Lower leg skin (tissue), 4 donors: ENCODE measurements at regions not wholly inside any gene's neighbourhood (a gene's known extent, or its start where the extent isn't known, plus 50 kb on each side); places are given as distances from the start of the nearest gene placed in this dataset.

ENCODE experiments used
- DNase-seq, 2 donors: peaks; one replicate each; pipeline ENCODE4 v3.0.0-alpha.2; 2019; ENCODE audit warnings: low spot score in 2 of 2
- H3K4me3 ChIP-seq: fragments of 200-600 bp; sonication (generic); 2 replicates; pipeline ENCODE4 v1.5.1; 2017; ENCODE audit warnings: mild to moderate bottlenecking, low read depth; ENCODE audit not compliant: poor library complexity, severe bottlenecking
- POLR2A ChIP-seq, 2 donors: fragments of 450-650 bp; IDR thresholded peaks; one replicate each; pipeline ENCODE4 v1.6.1; 2016 to 2017; ENCODE audit warnings: antibody characterized with exemption in 2 of 2, mild to moderate bottlenecking in 1 of 2, moderate library complexity in 1 of 2
- WGBS, 2 donors: methylation state at CpG; one replicate each; pipeline ENCODE4 v1.1.5; 2018; 5-methylcytosine and 5-hydroxymethylcytosine counted together
- intact Hi-C: fragments of 100-400 bp; cut with DNase I; formaldehyde crosslinking; loops from one replicate; pipeline ENCODE4 v1.15.0; 2023; ENCODE audit warnings: low total_unique reads
- TF ChIP-seq, protein P1 (sequence below), 3 donors: fragments of 450-650 bp; IDR thresholded peaks; one replicate each; pipeline ENCODE4 v1.5.1; 2016; ENCODE audit warnings: antibody characterized with exemption in 3 of 3, mild to moderate bottlenecking in 3 of 3, moderate library complexity in 2 of 3

DNA sequence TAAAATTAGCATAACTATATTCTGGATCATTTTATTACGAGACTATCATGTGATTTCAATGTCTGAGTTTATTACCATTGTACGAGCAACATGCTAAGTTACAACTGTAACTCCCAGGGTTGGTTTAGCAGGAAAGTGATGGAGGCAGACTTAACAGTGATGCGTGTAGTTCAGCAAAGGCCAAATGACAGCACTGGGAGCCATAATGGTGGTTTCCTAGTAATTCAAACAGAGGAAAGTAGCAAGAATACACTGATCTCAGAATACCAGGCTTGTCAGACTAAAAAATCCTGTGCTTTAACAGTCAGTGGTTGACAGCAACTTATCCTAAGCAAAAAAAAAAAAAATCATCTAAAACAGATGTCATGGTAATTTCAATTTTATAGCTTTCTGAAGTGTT lies 229.6 kb downstream of the KLF12 start:
- no peak overlapping the region for H3K4me3 ChIP-seq
- no peak for TF ChIP-seq POLR2A (IDR thresholded peaks at IDR 0.05)
- TF ChIP-seq, protein P1, sequence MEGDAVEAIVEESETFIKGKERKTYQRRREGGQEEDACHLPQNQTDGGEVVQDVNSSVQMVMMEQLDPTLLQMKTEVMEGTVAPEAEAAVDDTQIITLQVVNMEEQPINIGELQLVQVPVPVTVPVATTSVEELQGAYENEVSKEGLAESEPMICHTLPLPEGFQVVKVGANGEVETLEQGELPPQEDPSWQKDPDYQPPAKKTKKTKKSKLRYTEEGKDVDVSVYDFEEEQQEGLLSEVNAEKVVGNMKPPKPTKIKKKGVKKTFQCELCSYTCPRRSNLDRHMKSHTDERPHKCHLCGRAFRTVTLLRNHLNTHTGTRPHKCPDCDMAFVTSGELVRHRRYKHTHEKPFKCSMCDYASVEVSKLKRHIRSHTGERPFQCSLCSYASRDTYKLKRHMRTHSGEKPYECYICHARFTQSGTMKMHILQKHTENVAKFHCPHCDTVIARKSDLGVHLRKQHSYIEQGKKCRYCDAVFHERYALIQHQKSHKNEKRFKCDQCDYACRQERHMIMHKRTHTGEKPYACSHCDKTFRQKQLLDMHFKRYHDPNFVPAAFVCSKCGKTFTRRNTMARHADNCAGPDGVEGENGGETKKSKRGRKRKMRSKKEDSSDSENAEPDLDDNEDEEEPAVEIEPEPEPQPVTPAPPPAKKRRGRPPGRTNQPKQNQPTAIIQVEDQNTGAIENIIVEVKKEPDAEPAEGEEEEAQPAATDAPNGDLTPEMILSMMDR (IDR thresholded peaks at IDR 0.05), result no peak
- intact Hi-C loops, result no loop called here
- WGBS, 2 donors, result 92% methylated on average over 3 of the region's 3 CpGs
- DNase-seq, result no peak

DNA sequence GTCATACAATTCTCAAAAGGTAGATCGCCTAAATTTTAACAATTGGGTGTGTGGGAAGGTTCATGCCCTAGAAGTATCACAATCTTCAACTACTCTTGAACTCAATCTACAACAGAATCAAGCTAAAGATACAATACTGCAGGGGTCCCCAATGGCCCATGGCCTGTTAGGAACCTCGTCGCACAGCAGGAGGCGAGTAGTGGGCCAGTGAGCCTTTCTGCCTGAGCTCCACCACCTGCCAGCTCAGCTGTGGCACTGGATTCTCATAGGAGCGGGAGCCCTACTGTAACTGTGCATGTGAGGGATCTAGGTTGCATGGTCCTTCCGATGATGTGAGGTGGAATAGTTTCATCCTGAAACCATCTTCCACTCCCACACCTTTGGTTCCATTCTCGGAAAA lies 230.6 kb downstream of the KLF12 start:
- H3K4me3 ChIP-seq, result no peak overlapping the region
- DNase-seq, result no peak
- TF ChIP-seq, protein P1 (IDR thresholded peaks at IDR 0.05), result no peak
- TF ChIP-seq POLR2A (IDR thresholded peaks at IDR 0.05), result no peak
- 94% methylated on average over 7 of the region's 7 CpGs for WGBS, 2 donors
- intact Hi-C loops, result no loop called here

DNA sequence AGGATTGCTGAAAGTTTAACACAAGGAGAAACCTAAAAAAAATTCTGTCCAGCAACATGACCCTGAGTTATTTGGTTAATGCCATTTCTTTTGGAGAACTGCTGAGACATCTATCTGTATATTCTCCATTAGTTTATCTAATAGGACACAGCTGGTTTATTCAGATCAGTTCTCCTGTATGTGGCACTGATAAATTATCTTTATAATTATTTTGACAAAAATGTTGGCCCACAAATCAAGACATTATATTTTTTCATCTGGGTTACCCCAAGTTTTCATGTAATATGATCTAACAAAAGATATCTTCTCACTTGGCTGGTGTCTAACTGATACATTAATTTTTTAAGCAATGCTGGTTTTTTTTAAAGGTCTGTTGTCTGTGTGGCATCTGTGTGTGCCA lies 231.4 kb downstream of the KLF12 start:
- intact Hi-C loops, result no loop called here

DNA sequence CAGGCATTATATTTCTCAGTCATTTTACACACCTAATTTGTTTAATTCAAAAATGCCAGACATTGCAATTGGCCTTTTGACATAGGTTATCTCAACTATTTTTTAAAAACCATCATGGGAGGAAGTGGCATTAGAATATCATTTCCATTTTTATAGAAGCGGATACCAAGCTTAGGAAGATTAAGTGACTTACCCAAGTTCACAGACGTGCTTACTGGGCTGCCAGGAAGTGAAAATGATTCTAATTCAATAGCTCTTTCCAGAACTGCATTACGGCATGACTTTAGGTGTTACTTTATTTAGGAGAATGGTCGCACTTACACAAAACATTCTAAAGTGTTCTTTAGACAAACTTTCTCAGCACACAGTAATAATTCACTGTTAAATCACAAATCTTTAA lies 231.9 kb downstream of the KLF12 start:
- WGBS, 2 donors, result 62 to 64% methylated on average over 4 of the region's 4 CpGs
- TF ChIP-seq, protein P1 (IDR thresholded peaks at IDR 0.05), result no peak
- no peak for TF ChIP-seq POLR2A (IDR thresholded peaks at IDR 0.05)
- intact Hi-C loops, result no loop called here

More for the DNA sequence above, 231.4 kb downstream of the KLF12 start:
- DNase-seq, result no peak
- TF ChIP-seq, protein P1 (IDR thresholded peaks at IDR 0.05), result no peak
- no peak for TF ChIP-seq POLR2A (IDR thresholded peaks at IDR 0.05)
- H3K4me3 ChIP-seq, result no peak overlapping the region

DNA sequence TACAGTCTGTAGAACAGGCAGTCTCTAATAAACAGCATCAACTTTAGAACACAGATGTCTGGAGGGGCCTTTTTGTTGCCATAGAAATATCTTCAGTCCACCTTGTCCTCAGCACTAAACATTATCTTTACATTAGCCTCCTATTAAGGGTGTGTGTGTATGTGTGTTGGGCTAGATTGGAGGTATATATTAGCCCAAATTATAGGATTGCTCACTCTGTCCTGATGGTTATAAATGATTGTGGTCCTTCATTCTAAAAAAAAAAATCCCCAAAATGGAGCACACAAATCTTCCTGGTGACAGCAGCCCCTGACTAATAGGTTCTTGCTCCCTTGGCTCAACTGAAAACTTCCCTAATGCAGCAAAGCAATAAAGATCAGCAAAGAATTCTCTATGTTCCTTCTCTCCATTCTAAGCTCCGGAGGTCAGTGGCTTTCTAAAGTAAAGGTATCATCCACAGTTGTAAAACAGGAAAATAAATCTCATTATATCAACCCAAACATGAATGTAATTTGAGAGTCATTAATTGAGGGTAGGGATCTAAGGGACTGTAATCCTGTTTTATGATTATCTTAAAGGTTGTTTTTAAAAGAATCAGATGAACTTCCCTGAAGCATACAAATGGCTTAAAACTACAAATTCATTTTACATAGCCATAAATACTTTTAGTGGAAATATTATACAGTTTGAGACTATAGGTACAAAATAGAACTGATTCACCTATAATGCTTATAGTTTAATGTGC lies 232.7 kb downstream of the KLF12 start:
- no peak overlapping the region for H3K4me3 ChIP-seq
- no peak for DNase-seq
- TF ChIP-seq POLR2A (IDR thresholded peaks at IDR 0.05), result no peak
- TF ChIP-seq, protein P1 (IDR thresholded peaks at IDR 0.05), result no peak
- 84 to 89% methylated on average over 1 of the region's 1 CpG for WGBS, 2 donors
- intact Hi-C loops, result no loop called here

More for the DNA sequence above, 231.9 kb downstream of the KLF12 start:
- no peak overlapping the region for H3K4me3 ChIP-seq
- no peak for DNase-seq

DNA sequence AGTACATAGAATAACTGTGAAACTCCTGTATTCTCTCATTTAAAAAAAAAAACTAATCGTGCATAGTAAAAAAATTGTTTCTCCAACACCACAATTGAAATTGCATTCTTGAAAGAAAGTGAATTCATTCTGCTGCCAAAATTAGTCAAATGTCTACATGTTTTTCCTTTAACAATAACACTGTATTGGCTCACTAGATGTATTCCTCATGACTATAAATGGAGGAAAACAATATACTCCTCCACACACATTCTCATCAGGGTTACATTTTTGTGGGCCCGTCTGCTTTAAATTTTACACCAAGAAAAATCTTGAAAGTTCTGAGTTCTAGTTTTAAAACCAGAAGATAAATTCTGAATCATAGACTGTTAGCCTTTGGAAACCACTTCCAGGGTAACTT lies 233.6 kb downstream of the KLF12 start:
- intact Hi-C loops, result no loop called here
- H3K4me3 ChIP-seq, result no peak overlapping the region
- DNase-seq, result no peak
- 72 to 74% methylated on average over 2 of the region's 2 CpGs for WGBS, 2 donors
- TF ChIP-seq, protein P1 (IDR thresholded peaks at IDR 0.05), result no peak
- TF ChIP-seq POLR2A (IDR thresholded peaks at IDR 0.05), result no peak
